GM19328 (cell line): ENCODE measurements at regions not wholly inside any gene's neighbourhood (a gene's known extent, or its start where the extent isn't known, plus 50 kb on each side); places are given as distances from the start of the nearest gene placed in this dataset.

Experiments
- ATAC-seq: cut with Tn5 transposase; IDR thresholded peaks from one replicate; pipeline ENCODE4 v1.9.1; 2021; ENCODE audit warnings: mild to moderate bottlenecking, moderate library complexity; ENCODE audit not compliant: unreplicated experiment

- ATAC-seq = no peak
Measured at GRCh38 chr3:27861046-27862036, 139.2 kb upstream of the EOMES start.

GRCh38 chr3:27865731-27866130, 143.6 kb upstream of the EOMES start:
- ATAC-seq = no peak

GRCh38 chr3:27869152-27869551, 147.0 kb upstream of the EOMES start:
- no peak for ATAC-seq

- no peak for ATAC-seq
Measured at GRCh38 chr3:27877061-27878013, 155.2 kb upstream of the EOMES start.

GRCh38 chr3:27878014-27878383, 155.9 kb upstream of the EOMES start:
- no peak for ATAC-seq

GRCh38 chr3:27880969-27881892, 159.1 kb upstream of the EOMES start:
- no peak for ATAC-seq

GRCh38 chr3:27883266-27883665, 161.1 kb upstream of the EOMES start:
- no peak for ATAC-seq

- ATAC-seq = no peak
Measured at GRCh38 chr3:27885641-27886040, 163.5 kb upstream of the EOMES start.

- no peak for ATAC-seq
Measured at GRCh38 chr3:27888562-27888961, 166.4 kb upstream of the EOMES start.

GRCh38 chr3:27889745-27890144, 167.6 kb upstream of the EOMES start:
- no peak for ATAC-seq

- ATAC-seq = no peak
Measured at GRCh38 chr3:27900316-27900715, 178.2 kb upstream of the EOMES start.

- ATAC-seq = no peak
Measured at GRCh38 chr3:27903446-27903845, 181.3 kb upstream of the EOMES start.

- ATAC-seq = no peak
Measured at GRCh38 chr3:27905625-27906024, 183.5 kb upstream of the EOMES start.

GRCh38 chr3:27907148-27907547, 185.0 kb upstream of the EOMES start:
- no peak for ATAC-seq

- no peak for ATAC-seq
Measured at GRCh38 chr3:27907929-27908328, 185.8 kb upstream of the EOMES start.

GRCh38 chr3:27910456-27910855, 188.3 kb upstream of the EOMES start:
- ATAC-seq = no peak

- no peak for ATAC-seq
Measured at GRCh38 chr3:27914199-27914598, 192.1 kb upstream of the EOMES start.

- ATAC-seq = no peak
Measured at GRCh38 chr3:27923349-27924068, 201.4 kb upstream of the EOMES start.

GRCh38 chr3:27927882-27928281, 205.8 kb upstream of the EOMES start:
- ATAC-seq = no peak

- ATAC-seq = no peak
Measured at GRCh38 chr3:27930052-27930602, 208.0 kb upstream of the EOMES start.
